ENCODE measurements at regions not wholly inside any gene's neighbourhood (a gene's known extent, or its start where the extent isn't known, plus 50 kb on each side); places are given as distances from the start of the nearest gene placed in this dataset.

- H3K4me3 Mint-ChIP-seq: no peak overlapping the region
- DNase-seq (ENCODE audit: low spot score in 2 of 2): no peak
- no peaks in the 10 kb centered on the region for H3K9me3 Mint-ChIP-seq
- no peak overlapping the region for H3K27ac Mint-ChIP-seq
- no peaks in the 10 kb centered on the region for H3K36me3 Mint-ChIP-seq
- no peak for ATAC-seq
- no peaks in the 10 kb centered on the region for H3K4me1 Mint-ChIP-seq
Observed at GRCh38 chr3:190252080-190252479, 70.2 kb downstream of the CLDN1 start.

DNA sequence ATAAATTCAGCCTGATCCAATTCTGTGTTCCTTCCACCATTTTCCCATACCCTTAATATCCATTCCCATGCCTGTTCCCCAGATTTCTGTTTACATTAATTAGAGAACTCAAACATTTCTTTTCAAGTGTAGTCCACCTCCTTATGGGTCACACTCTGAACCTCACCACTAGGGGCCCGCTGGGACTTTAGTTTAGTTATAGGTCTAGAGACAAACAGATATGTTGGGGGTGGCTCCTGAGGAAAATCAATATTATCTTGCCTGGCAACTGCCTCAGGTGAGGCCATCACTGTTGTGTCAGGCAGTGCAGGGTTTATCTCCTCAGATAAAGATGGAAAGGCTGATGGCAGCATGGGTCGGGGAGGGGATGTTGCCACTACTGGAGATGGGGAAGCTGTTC is 72.8 kb downstream of the CLDN1 start:
- DNase-seq (ENCODE audit: low spot score in 2 of 2) (no peak), ATAC-seq (no peak)
- Mint-ChIP-seq H3K4me3 (no peak overlapping the region), H3K9me3 (peaks cover 8% of the 10 kb centered on the region), H3K4me1 (no peaks in the 10 kb centered on the region), H3K36me3 (no peaks in the 10 kb centered on the region), H3K27ac (no peak overlapping the region)

DNA sequence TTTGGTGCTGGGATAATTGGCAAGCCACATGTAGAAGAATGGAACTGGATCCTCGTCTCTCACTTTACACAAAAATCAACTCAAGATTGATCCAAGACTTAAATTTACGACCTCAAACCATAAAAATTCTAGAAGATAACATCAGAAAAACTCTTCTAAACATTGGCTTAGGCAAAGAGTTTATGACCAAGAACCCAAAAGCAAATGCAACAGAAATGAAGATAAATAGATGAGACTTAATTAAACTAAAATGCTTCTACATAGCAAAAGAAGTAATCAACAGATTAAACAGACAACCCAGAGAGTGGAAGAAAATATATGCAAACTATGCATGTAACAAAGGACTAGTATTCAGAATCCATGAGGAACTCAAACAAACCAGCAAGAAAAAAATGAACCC is 80.1 kb downstream of the CLDN1 start:
- H3K36me3 Mint-ChIP-seq: no peaks in the 10 kb centered on the region
- no peak overlapping the region for H3K27ac Mint-ChIP-seq
- H3K9me3 Mint-ChIP-seq: peaks cover 8% of the 10 kb centered on the region

DNA sequence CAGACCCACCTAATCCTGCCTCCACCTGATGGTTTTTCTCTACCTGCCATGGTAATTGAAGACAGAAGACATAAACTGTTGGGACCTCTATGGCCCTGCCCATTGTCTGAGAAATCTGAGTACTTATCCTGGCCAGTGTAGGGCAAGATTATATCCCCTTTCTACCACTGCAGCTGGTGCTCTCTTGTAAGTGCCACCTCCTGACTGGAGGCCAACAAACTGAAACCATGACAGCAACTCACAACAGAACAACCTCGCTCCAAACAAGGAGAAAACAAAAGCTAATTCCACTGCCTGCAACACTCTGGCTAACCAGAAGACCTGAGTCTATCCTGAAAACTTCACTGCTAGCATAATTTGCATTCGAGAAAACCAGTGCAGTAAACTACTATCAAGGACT is 82.9 kb downstream of the CLDN1 start:
- Mint-ChIP-seq H3K27ac (no peak overlapping the region), H3K4me1 (no peaks in the 10 kb centered on the region), H3K9me3 (no peaks in the 10 kb centered on the region), H3K4me3 (no peak overlapping the region), H3K36me3 (no peaks in the 10 kb centered on the region)
- DNase-seq (ENCODE audit: low spot score in 2 of 2) (no peak), ATAC-seq (no peak)

More for the DNA sequence above, 80.1 kb downstream of the CLDN1 start:
- no peaks in the 10 kb centered on the region for H3K4me1 Mint-ChIP-seq
- ATAC-seq: no peak
- no peak for DNase-seq (ENCODE audit: low spot score in 2 of 2)
- no peak overlapping the region for H3K4me3 Mint-ChIP-seq

DNA sequence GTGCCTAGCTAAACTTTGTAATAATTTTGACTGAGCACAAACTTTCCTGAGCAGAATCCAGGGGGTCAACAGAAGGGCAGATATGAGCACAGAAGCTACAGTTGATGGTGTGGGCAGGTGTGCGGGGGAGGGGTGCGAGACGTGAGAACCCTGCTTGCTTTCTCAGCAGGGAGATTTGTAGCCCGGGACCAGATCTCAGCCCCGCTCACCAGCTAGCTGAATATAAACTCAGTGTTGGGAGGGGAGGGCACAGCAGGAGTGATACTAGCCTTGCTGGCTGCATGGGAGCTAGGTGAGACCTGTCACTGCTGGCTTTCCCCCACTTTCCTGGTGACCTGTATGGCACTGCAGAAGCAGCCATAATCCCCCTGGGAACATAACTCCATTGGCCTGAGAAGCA is 83.4 kb downstream of the CLDN1 start:
- H3K4me3 Mint-ChIP-seq: no peak overlapping the region
- no peaks in the 10 kb centered on the region for H3K9me3 Mint-ChIP-seq
- DNase-seq (ENCODE audit: low spot score in 2 of 2) (no peak), ATAC-seq (no peak)
- no peaks in the 10 kb centered on the region for H3K4me1 Mint-ChIP-seq
- H3K36me3 Mint-ChIP-seq: no peaks in the 10 kb centered on the region
- H3K27ac Mint-ChIP-seq: no peak overlapping the region

GRCh38 chr3:190234621-190235020 is 87.6 kb downstream of the CLDN1 start:
- Mint-ChIP-seq H3K27ac (no peak overlapping the region), H3K9me3 (no peaks in the 10 kb centered on the region), H3K4me1 (no peaks in the 10 kb centered on the region), H3K36me3 (no peaks in the 10 kb centered on the region), H3K4me3 (no peak overlapping the region)
- DNase-seq (ENCODE audit: low spot score in 2 of 2): no peak
- no peak for ATAC-seq

GRCh38 chr3:190229632-190230424 is 92.4 kb downstream of the CLDN1 start:
- no peak overlapping the region for H3K27ac Mint-ChIP-seq
- H3K4me3 Mint-ChIP-seq: no peak overlapping the region
- no peaks in the 10 kb centered on the region for H3K36me3 Mint-ChIP-seq
- H3K4me1 Mint-ChIP-seq: no peaks in the 10 kb centered on the region
- DNase-seq (ENCODE audit: low spot score in 2 of 2): no peak
- no peak for ATAC-seq
- no peaks in the 10 kb centered on the region for H3K9me3 Mint-ChIP-seq

DNA sequence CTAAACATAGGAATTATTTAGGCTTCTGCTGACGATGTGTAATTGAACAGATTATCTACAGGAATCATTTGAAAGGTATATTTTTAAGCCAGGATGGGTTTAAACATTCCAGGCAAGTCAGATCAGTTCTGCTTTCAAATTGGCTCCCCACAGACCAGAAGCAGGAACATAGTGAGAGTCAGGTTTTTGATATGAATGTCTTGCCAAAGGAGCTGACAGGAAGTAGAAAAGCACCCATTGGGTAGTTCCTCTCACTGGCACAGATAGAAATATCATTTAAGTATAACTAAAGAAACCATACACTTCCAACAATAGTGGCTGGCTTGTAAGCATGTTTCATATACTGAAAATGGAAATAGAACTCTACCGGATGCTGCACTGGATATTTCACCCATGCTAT is 95.2 kb downstream of the CLDN1 start:
- Mint-ChIP-seq H3K9me3 (no peaks in the 10 kb centered on the region), H3K4me3 (no peak overlapping the region), H3K27ac (no peak overlapping the region), H3K4me1 (no peaks in the 10 kb centered on the region), H3K36me3 (no peaks in the 10 kb centered on the region)
- no peak for DNase-seq (ENCODE audit: low spot score in 2 of 2)
- no peak for ATAC-seq

DNA sequence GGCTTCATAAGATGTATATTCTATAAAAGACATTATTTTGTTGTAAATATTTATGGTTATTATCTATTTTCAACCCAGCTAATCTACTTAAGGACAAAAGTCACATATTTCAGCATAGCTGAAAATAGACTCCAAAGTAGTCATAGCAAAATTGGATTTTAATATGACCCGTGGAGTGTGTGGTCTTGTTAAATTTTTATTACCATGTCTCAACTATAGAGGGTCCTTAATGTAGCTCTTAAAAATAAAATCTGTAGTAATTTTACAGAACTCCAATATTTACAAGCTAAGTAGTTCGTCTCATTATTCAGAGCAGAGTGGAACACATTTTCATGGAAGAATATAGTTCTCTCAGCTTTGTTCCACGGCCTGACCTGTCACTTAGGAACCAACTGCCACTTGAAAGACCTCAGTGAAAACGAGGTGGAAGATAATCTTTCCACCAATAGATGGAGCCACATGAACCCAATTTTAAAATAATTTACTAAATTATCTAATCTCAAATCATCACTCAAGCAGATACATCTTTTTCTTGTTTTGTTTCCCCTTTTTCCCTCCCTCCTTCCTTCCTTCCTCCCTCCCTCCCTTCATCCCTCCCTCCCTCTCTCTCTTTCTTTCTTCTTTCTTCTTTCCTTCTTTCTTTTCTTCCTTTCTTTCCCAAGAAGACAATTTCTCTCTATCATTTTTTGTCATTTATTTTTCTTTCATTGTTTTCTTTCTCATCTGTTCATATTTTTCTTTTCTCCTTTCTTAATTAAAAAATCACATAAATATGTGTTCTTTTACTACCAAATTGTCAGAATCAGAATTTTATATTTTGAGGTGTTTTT is 97.2 kb downstream of the CLDN1 start:
- Mint-ChIP-seq H3K36me3 (no peaks in the 10 kb centered on the region), H3K9me3 (peaks cover 3% of the 10 kb centered on the region), H3K27ac (no peak overlapping the region), H3K4me3 (no peak overlapping the region), H3K4me1 (no peaks in the 10 kb centered on the region)
- ATAC-seq: no peak
- no peak for DNase-seq (ENCODE audit: low spot score in 2 of 2)

DNA sequence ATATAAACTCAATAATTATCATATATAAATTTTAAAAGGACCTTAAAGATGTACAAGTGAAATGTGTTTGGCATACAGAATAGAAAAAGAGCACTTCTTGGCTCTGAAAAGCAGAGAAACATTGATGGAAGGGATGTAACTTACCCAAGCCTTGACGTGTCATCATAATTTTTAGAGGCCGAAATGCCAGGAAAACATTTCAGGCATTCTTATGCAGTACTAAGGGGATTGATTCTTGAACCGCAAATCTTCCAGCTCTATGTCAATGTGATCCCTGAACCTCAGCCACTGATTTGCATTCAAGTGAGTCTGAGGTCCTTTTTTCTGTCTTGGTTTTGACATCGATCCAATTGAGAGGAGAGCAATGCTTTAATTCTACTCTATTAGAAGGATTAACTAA is 97.8 kb downstream of the CLDN1 start:
- DNase-seq (ENCODE audit: low spot score in 2 of 2): no peak
- Mint-ChIP-seq H3K4me1 (no peaks in the 10 kb centered on the region), H3K36me3 (no peaks in the 10 kb centered on the region), H3K9me3 (peaks cover 3% of the 10 kb centered on the region), H3K4me3 (no peak overlapping the region), H3K27ac (no peak overlapping the region)
- ATAC-seq: no peak

GRCh38 chr3:190222916-190223315 is 99.3 kb downstream of the CLDN1 start:
- Mint-ChIP-seq H3K4me1 (no peaks in the 10 kb centered on the region), H3K9me3 (peaks cover 3% of the 10 kb centered on the region), H3K27ac (no peak overlapping the region), H3K36me3 (no peaks in the 10 kb centered on the region), H3K4me3 (no peak overlapping the region)
- DNase-seq (ENCODE audit: low spot score in 2 of 2): no peak
- ATAC-seq: peak; percentile 31

GRCh38 chr3:190222360-190222759 is 99.9 kb downstream of the CLDN1 start:
- no peak for DNase-seq (ENCODE audit: low spot score in 2 of 2)
- no peaks in the 10 kb centered on the region for H3K36me3 Mint-ChIP-seq
- ATAC-seq: no peak
- H3K4me3 Mint-ChIP-seq: no peak overlapping the region
- H3K9me3 Mint-ChIP-seq: peaks cover 3% of the 10 kb centered on the region
- H3K27ac Mint-ChIP-seq: no peak overlapping the region
- H3K4me1 Mint-ChIP-seq: no peaks in the 10 kb centered on the region

GRCh38 chr3:190220362-190220761 is 99.7 kb upstream of the P3H2 start:
- Mint-ChIP-seq H3K4me1 (no peaks in the 10 kb centered on the region), H3K27ac (no peak overlapping the region), H3K9me3 (peaks cover 3% of the 10 kb centered on the region), H3K4me3 (no peak overlapping the region), H3K36me3 (no peaks in the 10 kb centered on the region)
- ATAC-seq: no peak
- DNase-seq (ENCODE audit: low spot score in 2 of 2): no peak

DNA sequence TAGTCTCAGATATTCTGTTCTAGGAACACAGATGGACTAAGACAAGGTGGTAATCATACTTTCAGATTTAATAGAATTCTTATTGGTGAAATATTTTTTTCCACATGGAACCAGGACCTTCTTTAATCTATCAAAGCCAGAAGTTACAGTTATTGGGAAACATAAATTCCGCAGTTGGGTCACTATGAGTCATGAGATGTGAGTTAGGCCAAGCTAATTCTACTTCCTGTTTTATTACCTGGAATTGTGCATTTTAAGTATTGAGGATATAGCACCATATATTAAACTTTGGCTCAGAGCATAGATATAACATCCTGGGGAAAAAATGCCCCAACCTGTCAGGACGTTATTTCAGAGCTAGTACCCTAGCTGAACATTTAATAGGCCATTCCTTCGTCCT is 96.4 kb upstream of the P3H2 start:
- Mint-ChIP-seq H3K36me3 (no peaks in the 10 kb centered on the region), H3K4me3 (no peak overlapping the region), H3K9me3 (peaks cover 3% of the 10 kb centered on the region), H3K4me1 (no peaks in the 10 kb centered on the region), H3K27ac (no peak overlapping the region)
- ATAC-seq: no peak
- DNase-seq (ENCODE audit: low spot score in 2 of 2): no peak

DNA sequence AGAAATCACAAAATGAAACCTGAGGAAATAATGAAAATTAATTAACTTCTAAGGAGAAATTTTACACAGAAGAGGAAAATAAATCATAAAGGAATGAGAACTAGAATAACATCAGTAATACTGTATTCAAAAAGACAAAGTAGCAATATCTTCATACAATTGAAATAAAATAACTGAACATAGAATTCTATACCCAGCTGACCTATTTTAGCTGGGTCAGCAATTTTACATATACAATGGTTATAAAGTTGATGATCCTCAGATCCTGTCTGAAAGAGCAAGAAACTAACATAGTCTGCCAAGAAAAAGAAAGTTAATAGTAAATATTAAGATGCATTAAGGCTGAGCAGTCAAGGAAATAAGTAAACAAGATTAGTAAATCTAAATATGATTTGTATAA is 93.0 kb upstream of the P3H2 start:
- Mint-ChIP-seq H3K27ac (no peak overlapping the region), H3K36me3 (no peaks in the 10 kb centered on the region), H3K4me1 (no peaks in the 10 kb centered on the region), H3K9me3 (no peaks in the 10 kb centered on the region), H3K4me3 (no peak overlapping the region)
- no peak for DNase-seq (ENCODE audit: low spot score in 2 of 2)
- ATAC-seq: no peak

DNA sequence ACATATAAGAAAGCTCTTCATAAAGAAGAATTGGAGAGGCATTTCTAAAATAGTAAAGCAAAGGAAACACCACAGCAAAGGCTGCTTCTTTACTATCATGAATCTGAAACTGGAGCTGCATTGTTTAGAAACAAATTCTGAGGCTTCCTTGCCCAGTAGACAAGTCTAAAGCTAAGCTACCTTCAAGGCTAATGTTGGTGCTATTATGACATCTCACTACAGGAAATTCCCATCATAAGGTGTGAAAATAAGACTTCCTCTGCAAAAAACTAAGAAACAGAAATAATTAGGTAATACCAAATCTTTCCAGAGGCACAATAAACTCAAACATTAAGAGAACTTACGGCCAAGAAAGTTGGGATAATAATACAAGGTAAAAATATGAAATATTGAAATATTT is 89.9 kb upstream of the P3H2 start:
- no peak overlapping the region for H3K27ac Mint-ChIP-seq
- no peaks in the 10 kb centered on the region for H3K9me3 Mint-ChIP-seq
- no peak for ATAC-seq
- H3K4me3 Mint-ChIP-seq: no peak overlapping the region
- peaks cover 9% of the 10 kb centered on the region for H3K4me1 Mint-ChIP-seq
- no peak for DNase-seq (ENCODE audit: low spot score in 2 of 2)
- H3K36me3 Mint-ChIP-seq: no peaks in the 10 kb centered on the region
